HepG2 (cell line): ENCODE measurements at regions not wholly inside any gene's neighbourhood (a gene's known extent, or its start where the extent isn't known, plus 50 kb on each side); places are given as distances from the start of the nearest gene placed in this dataset.

Experiments used
- CBFB ChIP-seq: sonication (generic); formaldehyde crosslinking; IDR thresholded peaks from 2 replicates; pipeline ENCODE4 v1.4.0; 2020; ENCODE audit warnings: missing genetic modification reagents
- CTCF ChIP-seq: sonication (generic); formaldehyde crosslinking; IDR thresholded peaks from 2 replicates; pipeline ENCODE4 v1.5.0; 2020; ENCODE audit warnings: mild to moderate bottlenecking, missing genetic modification reagents, moderate library complexity
- ETS1 ChIP-seq: sonication (generic); formaldehyde crosslinking; IDR thresholded peaks from 2 replicates; pipeline ENCODE4 v1.4.0; 2020; ENCODE audit warnings: missing genetic modification reagents
- FOXM1 ChIP-seq: sonication (generic); formaldehyde crosslinking; IDR thresholded peaks from 2 replicates; pipeline ENCODE4 v1.5.0; 2020; ENCODE audit warnings: missing genetic modification reagents
- HCFC1 ChIP-seq: fragments of 150-350 bp; IDR thresholded peaks from 2 replicates; pipeline ENCODE4 v1.6.1; 2014; ENCODE audit warnings: low read depth, low read length
- KDM5B ChIP-seq: sonication (generic); formaldehyde crosslinking; IDR thresholded peaks from 2 replicates; pipeline ENCODE4 v1.4.0; 2020; ENCODE audit warnings: missing genetic modification reagents, mild to moderate bottlenecking, borderline replicate concordance
- SETDB1 ChIP-seq: sonication (generic); formaldehyde crosslinking; IDR thresholded peaks from 2 replicates; pipeline ENCODE4 v1.5.1; 2020; ENCODE audit warnings: missing genetic modification reagents, mild to moderate bottlenecking, borderline replicate concordance
- SRF ChIP-seq: IDR thresholded peaks from 2 replicates; pipeline ENCODE4 v1.6.1; 2011; ENCODE audit warnings: mild to moderate bottlenecking, low read depth, low read length, moderate library complexity
- TAF1 ChIP-seq: sonication (generic); formaldehyde crosslinking; IDR thresholded peaks from 2 replicates; pipeline ENCODE4 v1.4.0; 2020; ENCODE audit warnings: missing genetic modification reagents
- TFAP4 ChIP-seq: sonication (generic); IDR thresholded peaks from 2 replicates; pipeline ENCODE4 v1.6.1; 2016; ENCODE audit warnings: low read depth, borderline replicate concordance
- ZBTB14 ChIP-seq: sonication (generic); formaldehyde crosslinking; IDR thresholded peaks from 2 replicates; pipeline ENCODE4 v1.4.0; 2020; ENCODE audit warnings: missing genetic modification reagents
- ZNF558 ChIP-seq: sonication (generic); formaldehyde crosslinking; IDR thresholded peaks from 2 replicates; pipeline ENCODE4 v1.9.0; 2022; ENCODE audit warnings: mild to moderate bottlenecking, missing genetic modification reagents, borderline replicate concordance
- ZNF75D ChIP-seq: sonication (generic); formaldehyde crosslinking; IDR thresholded peaks from 2 replicates; pipeline ENCODE4 v1.8.1; 2023; ENCODE audit warnings: missing genetic modification reagents, mild to moderate bottlenecking, borderline replicate concordance

- TF ChIP-seq CTCF (no peak), TFAP4 (no peak), SETDB1 (no peak), SRF (no peak), CBFB (CRISPR knock-in tag) (no peak), FOXM1 (CRISPR knock-in tag) (no peak), ZNF75D (no peak), ETS1 (CRISPR knock-in tag) (no peak), TAF1 (CRISPR knock-in tag) (no peak), HCFC1 (no peak), KDM5B (CRISPR knock-in tag) (no peak), ZNF558 (no peak), ZBTB14 (CRISPR knock-in tag) (no peak)
Measured at GRCh38 chr4:156583265-156583664, 388.3 kb downstream of the PDGFC start.
